ENCODE measurements at regions not wholly inside any gene's neighbourhood (a gene's known extent, or its start where the extent isn't known, plus 50 kb on each side); places are given as distances from the start of the nearest gene placed in this dataset.
A peak's percentile ranks its signal among the peaks of the same experiment; 100 is the strongest.
"Not testable (repeated sequence)": the region's sequence is repeated elsewhere in the genome, so short reads cannot be mapped to it uniquely, and the experiment has no call there.

DNA sequence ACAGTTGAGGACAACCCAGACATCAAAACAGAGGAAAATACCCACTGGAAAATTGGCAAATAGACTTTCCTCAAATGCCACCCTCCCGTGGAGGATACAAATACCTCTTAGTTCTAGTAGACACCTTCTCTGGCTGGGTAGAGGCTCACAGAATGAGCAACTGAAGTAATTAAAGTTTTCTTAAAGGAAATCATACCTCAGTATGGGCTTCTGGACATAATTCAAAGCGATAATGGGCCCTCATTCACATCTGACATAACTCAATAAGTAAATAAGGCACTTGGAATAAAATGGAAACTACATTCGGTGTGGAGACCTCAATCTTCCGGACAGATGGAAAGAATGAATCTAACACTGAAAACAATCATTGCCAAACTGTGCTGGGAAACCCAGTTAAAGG, 115.2 kb upstream of the PLCL2 start:
- no peak for DNase-seq (ENCODE audit: low read depth)

DNA sequence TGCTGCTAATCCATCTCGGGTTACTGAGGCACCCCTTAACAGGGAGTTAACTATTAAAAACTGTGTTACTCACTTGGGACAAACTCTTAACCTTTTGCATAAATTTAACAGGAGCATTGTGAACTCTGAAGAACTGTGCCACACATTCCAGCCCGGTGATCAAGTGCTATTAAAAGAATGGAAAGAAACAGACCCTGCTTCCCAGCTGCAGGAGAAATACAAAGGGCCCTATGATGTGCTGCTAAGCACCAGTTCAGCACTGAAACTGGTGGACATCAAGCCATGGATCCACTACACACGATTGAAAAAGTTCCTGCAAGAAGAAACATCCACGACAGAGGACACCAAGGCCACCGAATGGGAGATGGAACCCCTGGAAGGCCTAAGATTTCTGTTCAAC, 114.7 kb upstream of the PLCL2 start:
- DNase-seq (ENCODE audit: low read depth): no peak

DNA sequence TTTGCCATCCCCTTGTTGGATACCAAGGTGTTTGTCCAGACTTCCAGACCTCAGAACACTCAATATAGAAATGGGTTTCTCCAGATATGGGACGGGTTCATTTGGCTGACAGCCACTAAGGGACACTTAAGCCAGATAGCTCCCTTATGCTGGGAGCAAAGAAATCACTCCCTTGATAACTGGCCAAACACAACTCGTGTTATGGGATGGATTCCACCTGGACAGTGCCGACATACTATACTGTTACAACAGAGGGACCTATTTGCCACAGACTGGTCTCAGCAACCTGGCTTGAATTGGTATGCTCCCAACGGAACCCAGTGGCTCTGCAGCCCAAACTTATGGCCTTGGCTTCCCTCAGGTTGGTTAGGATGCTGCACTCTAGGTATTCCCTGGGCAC, 114.0 kb upstream of the PLCL2 start:
- no peak for DNase-seq (ENCODE audit: low read depth)

DNA sequence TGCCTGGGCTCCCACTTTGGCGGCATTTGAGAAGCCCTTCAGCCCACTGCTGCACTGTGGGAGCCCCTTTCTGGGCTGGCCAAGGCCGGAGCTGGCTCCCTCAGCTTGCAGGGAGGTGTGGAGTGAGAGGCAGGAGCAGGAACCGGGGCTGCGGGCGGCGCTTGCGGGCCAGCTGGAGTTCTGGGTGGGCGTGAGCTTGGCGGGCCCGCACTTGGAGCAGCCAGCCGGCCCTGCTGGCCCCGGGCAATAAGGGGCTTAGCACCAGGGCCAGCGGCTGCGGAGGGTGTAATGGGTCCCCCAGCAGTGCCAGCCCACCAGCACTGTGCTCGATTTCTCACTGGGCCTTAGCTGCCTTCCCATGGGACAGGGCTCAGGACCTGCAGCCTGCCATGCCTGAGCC, 111.2 kb upstream of the PLCL2 start:
- not testable (repeated sequence) for DNase-seq (ENCODE audit: low read depth)

DNA sequence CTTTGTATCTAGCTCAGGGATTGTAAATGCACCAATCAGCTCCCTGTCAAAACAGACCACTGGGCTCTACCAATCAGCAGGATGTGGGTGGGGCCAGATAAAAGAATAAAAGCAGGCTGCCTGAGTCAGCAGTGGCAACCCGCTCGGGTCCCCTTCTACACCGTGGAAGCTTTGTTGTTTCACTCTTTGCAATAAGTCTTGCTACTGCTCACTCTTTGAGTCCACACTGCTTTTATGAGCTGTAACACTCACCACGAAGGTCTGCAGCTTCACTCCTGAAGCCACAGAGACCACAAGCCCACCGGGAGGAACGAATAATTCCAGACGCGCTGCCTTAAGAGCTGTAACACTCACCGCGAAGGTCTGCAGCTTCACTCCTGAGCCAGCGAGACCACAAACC, 110.2 kb upstream of the PLCL2 start:
- not testable (repeated sequence) for DNase-seq (ENCODE audit: low read depth)

DNA sequence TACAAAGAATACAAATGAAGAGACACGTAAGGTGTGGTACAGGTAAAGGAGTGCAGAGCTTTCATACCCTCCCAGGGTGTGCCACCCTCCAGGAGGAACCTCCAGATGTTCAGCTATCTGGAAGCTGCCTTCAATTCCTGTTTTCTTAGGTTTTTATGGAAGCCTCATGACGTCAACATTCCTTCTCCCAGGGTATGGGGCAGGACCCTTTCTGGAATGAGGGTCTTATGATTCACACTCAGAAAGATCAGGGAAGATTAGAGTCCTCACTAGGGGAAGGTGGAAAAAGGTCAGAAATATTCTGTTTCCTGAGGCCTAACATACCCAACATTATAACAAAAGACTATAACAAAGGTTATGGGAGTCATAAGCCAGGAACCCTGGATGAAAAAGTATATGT, 99.8 kb upstream of the PLCL2 start:
- no peak for DNase-seq (ENCODE audit: low read depth)

DNA sequence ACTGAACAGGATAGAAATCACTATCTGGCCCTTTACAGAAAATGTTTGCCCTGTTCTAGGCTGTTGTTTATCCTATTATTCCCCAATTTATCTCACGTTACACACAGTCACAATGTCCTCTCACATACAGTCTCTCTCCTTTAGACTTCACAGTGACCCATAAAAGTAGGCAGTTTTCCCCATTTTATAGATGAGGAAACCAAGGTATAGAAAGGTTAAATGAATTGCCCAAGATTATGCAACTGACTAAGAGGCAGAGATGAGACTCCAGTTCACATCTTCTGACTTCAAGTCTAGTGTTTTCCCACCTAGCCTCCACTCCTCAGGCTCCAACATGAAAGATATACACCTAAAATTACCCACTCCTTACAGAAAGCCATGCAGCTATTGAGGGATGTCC, 99.3 kb upstream of the PLCL2 start:
- no peak for DNase-seq (ENCODE audit: low read depth)

DNA sequence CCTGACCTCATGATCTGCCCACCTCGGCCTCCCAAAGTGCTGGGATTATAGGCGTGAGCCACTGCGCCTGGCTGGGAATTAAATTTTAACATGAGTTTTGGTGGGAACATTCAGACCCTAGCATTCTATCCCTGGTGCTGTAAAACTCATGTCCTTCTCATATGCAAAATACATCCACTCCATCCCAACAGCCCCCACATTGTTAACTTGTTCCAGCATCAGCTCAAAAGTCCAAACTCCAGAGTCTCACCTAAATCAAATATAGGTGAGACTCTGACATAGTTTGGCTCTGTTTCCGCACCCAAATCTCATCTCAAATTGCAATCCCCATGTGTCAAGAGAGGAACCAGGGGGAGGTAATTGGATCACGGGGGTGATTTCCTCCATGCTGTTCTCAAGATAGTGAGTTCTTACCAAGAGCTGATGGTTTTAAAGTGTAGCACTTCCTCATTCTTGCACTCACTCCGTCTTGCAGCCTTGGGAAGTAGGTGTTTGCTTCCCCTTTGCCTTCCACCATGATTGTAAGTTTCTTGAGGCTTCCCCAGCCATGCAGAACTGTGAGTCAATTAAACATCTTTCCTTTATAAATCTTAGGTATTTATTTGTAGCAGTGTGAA, 96.2 kb upstream of the PLCL2 start:
- no peak for DNase-seq (ENCODE audit: low read depth)

DNA sequence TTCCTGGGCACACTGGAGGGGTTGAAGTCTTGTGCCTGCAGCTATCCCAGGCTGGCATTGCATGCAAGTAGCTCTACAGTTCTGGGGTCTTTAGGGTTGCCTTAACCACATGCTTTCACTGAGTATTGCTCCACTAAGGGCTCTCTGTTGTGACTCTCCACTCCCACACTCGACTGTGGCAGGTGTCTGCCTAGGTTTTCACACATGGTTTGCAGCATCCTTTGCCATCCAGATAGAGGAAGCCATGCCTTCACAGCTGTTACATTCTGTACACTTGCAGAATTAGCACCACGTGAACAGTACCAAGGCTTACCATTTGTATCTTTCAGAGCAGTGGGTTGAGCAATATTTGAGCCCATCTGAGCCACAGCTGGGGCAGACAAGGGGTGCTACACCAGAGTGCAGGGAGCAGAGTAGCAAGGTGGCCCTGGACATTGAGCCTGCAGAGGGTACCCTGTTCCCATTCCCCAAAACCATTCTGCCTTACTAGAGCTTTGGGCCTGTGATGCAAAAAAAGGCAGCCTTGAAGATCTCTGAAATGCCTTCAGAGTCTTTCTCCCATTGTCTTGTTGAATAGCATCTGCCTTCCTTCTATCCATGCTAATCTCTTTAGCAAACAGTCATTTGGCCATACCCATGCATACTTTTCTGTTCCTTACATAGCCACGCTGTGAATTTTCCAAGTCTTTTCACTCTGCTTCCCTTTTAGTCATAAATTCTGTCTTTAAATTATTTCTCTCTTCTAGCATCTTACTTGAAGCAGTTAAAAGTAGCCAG, 95.2 kb upstream of the PLCL2 start:
- no peak for DNase-seq (ENCODE audit: low read depth)

DNA sequence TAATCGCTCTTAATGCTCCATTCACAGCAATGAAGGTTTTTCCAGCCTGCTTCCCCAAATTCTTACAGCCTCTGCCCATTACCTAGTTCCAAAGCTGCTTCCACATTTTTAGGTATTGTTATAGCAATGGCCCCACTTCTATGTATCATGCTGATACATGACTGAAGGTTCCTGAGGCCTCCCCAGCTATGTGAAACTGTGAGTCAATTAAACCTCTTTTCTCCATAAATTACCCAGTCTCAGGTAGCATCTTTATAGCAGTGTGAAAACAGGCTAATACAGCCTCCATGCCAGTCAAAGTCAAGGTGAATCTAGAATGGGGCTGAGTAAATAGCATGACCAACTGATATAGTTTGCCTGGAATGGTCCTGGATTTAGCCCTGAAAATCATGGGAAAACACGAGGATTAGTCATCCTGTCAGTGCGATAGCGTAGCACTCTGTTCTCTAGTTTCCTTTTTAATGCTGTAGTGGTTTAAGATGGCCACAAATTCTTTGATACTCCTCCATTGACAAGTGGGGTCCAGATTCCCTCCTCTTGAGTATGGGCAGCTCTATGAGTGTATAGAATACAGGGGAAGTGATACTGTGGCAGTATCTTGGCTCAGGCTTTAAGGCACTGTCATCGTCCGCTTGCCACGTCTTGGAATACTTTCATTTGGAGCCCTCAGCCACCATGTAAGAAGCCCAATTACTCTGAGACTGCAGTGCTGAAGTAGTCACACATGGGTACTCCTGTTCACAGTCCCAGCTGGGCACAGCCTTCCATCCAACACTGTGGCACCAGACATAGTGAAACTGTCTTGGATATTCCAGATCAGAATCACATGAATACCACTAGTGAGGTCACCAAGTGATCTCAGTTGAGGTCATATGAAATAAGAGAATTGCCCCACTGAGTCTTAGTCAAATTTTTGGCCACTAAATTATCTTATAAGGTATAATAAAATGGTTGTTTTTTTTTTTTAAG, 94.0 kb upstream of the PLCL2 start:
- DNase-seq (ENCODE audit: low read depth): no peak

DNA sequence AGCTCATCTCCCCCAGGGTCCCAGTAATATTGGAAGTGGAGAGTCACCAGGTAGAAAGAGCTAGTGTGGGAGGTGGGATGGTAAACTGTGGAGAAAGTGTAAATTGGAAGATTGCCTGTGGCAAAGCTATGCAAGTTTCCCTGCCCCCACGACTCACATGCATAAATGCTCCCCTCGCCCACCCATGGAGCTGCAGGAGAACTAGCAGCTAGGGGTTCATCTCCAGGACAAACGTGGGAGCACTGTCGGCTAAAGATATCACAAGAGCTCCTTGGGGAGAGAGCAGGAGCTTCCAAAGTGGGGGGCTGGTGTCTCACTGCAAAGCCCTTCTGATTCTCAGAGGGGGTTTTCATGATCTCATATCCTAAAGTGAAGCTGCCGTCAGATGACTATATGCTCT, 91.4 kb upstream of the PLCL2 start:
- no peak for DNase-seq (ENCODE audit: low read depth)

DNA sequence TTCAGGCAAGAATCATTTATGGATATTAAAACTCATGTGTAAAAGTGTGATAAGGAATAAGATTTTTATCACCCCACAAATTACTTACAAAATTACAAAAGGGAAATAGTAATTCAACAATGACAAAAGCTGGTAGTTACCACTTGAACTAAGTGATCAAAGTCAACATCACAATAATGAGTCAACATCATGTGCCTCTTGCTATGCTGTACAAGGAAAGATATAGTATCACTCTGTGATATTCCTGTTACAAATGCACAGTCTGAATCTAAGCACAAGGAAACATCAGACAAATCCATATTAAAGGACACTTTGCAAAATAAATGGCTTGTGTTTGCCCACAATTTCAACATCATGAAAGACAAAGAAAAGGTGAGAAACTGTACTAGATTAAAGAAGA, 90.5 kb upstream of the PLCL2 start:
- no peak for DNase-seq (ENCODE audit: low read depth)

DNA sequence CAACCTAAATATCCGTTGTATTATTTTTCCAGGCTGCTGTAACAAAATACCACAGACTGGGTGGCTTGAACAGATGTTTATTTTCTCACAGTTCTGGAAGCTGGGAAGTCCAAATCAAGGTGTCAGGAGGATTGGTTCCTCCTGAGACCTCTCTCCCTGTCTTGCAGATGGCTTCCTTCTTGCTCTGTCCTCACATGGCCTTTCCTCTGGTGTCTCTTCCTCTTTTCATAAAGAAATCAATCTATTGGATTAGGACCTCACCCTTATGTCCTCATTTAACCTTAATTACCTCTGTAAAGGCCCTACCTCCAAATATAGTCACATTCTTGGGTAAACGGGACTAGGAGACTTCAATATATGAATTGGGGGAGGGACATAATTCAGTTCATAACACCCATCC, 89.2 kb upstream of the PLCL2 start:
- DNase-seq (ENCODE audit: low read depth): no peak

DNA sequence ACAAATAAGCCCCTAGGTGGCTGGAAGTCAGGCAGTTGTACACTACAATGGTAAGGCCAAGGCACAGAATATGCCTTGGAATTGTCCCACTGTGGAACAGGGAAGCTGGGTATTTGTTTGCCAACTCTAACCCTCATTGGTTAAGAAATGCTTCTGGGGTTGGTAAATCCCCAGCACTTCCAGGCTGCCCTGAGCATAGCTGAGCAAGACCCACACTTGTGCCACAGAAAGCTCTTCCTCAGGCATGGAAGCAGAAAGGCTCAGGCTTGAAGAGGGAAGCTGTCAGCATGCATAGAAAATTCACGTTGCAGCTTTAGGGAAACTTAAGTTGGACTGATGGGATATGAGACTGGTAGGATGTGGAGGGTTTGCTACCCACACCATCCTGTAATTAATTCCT, 86.9 kb upstream of the PLCL2 start:
- DNase-seq (ENCODE audit: low read depth): no peak

DNA sequence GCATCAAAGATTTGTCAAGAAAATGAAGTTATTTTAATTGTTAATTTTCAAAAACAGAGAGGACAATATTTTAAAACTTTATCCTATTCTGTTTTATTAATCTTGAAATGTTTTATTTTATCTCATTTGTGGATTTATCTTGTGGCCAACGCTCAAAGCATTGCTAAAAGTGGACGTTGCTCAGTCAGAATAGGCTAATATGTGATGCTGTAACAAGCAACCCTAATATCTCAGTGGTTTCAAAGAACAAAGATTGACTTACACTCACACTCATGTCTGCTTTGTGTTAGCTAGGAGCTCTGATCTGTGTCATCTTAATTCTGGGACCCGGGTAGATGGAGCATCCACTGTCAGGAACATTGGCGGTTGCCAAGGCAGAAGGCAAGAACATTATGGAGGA, 86.0 kb upstream of the PLCL2 start:
- DNase-seq (ENCODE audit: low read depth): no peak

DNA sequence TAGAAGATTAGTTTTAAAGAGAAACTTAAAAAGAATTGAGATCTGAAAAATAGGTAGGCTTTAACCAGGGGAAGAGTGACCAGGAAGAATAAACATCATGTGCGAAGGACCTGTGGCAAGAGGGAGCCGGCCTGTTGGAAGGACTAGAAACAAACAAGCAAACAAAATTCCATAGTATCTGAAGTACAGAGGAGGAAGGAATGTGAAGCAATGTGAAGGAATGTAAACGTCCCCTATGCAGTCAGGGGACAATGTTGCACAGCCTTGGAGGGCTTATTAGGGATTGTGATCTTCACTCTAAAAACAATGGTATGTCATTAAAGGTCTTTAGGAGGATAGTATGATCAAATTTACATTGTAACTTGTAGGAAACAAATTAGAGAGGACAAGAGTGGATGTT, 84.4 kb upstream of the PLCL2 start:
- DNase-seq (ENCODE audit: low read depth): peak; percentile 7

DNA sequence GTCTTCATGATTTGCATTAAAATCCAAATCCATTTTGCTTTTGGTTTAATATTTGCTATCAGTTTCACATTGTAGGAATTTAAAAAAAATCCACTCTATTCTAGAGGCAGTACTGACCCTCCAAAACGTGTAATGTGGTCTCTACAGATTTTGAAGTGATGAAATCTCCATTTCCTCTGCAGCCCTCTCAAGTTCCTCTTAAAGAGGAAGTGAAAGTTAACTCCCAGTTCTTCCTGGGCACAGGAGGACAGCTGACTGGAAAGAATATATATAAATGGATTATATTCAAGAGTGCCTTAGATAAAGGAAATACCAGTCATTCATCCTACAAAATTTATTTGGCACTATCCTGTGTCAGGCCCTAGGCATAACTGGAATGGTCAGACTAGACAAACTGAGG, 83.5 kb upstream of the PLCL2 start:
- DNase-seq (ENCODE audit: low read depth): no peak

DNA sequence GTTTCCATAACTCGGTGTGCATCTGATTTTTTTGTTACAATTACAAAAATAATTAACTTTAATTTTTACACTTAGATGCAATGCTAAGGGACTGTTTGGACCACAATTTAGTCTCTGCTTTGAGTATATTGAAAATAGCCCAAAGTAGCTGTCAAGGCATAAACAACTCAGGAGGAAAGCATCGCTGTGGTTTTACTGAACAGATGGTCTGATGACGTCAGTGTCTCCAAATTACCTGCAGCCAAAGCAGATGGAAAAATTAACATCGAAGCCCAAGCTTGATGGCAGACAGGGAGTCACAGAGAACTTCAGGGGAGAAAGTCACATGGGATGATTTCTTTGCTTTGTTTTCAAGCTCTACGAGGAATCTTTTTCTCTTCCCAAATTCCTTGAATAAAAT, 83.1 kb upstream of the PLCL2 start:
- peak; percentile 19 for DNase-seq (ENCODE audit: low read depth)

DNA sequence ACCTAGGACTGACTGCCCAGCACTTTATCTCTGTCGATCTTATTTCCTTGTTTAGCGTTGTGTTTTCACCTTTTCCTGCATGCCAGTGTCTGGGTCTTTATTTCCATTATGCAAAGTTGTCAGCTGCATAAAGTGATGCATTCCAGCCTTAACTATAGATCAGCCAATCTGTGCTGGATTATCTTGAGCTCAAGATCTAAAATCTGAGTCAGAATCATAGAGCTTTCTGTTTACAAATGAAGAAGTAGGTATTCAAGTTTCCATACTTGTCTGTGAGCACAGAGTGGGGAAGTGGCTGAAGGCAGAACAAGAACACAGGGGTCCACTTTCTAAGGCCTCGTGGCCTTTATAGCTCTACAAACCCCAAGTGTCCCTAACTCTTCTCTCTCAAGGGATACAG, 82.4 kb upstream of the PLCL2 start:
- no peak for DNase-seq (ENCODE audit: low read depth)

DNA sequence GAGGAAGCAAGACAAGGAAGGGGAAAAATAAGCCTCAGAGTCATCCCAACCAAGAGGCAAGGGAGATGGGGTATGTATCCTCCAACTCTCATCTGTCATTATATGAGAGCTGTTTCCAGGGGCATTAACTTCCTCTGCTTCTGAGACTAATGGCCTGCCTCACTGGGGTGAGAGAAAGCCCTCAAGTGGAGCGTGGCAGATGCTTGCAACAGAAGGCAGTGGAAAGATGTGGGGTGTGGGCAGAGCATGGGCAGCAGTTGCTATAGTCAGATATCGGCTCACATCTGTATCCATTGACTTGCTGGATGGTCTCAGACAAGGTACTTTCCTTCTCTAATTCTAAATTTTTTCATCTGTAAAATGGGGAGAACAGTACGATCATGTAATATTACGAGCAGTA, 81.7 kb upstream of the PLCL2 start:
- no peak for DNase-seq (ENCODE audit: low read depth)

DNA sequence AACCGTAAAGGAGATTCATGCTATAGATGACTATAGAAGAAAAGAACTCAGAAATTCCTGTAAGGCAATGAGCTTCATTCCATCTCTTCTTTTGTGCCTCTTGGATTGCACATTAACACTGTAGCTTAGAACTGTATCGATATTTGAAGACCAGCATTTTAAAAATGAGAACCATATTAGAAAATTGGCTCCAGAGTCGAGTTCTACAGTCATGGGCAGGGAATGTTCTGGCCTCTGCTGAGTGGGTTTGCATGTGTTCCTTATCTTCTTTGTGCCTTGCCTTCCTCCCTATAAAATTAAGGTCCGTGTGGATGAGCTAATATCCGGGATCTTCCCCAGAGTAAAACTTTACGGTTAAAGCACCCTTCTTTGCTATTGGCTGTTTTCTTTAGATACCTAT, 77.4 kb upstream of the PLCL2 start:
- DNase-seq (ENCODE audit: low read depth): peak; percentile 82

DNA sequence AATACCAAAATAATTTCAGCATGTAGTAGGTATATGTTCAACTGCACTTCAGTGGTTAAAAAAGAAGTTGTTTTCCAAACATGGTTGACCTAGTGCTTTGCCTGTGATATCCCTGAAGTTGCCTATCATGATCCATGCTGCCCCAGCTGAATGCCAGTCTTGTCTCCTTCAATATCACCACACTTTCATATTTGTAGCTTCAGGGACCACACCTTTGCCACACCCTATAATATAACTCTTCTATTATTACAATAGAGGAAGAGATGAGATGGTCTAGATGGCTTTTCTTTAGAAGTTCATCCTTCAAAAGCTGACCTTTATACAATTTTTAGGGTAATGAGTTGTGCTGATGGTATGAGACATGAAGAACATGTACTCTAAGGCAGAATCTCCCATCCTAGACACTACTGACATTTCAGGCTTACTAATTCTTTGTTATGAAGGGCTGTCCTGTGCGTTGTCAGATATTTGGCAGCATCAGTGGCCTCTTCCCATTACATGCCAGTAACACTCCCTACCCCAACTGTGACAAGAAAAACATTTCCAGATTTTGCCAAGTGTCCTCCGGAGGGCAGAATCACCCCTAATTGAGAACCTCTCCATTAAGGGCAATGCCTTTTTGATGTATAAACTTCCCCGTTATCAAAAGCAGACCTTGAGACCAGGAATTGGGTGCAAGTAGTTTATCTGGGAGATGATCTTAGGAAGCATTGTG, 76.2 kb upstream of the PLCL2 start:
- DNase-seq (ENCODE audit: low read depth): no peak

Data from fibroblast of gingiva (primary cell).